ACC112 (cell line): ENCODE measurements at regions not wholly inside any gene's neighbourhood (a gene's known extent, or its start where the extent isn't known, plus 50 kb on each side); places are given as distances from the start of the nearest gene placed in this dataset.

Source experiments
- H2AFZ ChIP-seq: fragments of 200-600 bp; sonication (generic); one replicate; pipeline ENCODE4 v1.6.0; 2017; ENCODE audit warnings: antibody characterized with exemption, low read length; ENCODE audit not compliant: unreplicated experiment
- H3K27ac ChIP-seq: fragments of 200-600 bp; sonication (generic); 2 replicates; pipeline ENCODE4 v1.5.1; 2014; ENCODE audit warnings: low read depth, mild to moderate bottlenecking, antibody characterized with exemption, low read length, moderate library complexity
- H3K27me3 ChIP-seq: fragments of 200-600 bp; sonication (generic); 2 replicates; pipeline ENCODE4 v1.6.1; 2014; ENCODE audit warnings: mild to moderate bottlenecking, antibody characterized with exemption, low read length, moderate library complexity, mixed read lengths; ENCODE audit not compliant: insufficient read depth
- H3K36me3 ChIP-seq: fragments of 200-600 bp; sonication (generic); 2 replicates; pipeline ENCODE4 v1.6.1; 2016; ENCODE audit warnings: mild to moderate bottlenecking, antibody characterized with exemption, low read length, moderate library complexity, mixed read lengths; ENCODE audit not compliant: insufficient read depth
- H3K4me1 ChIP-seq: fragments of 200-600 bp; sonication (generic); one replicate; pipeline ENCODE4 v1.6.1; 2016; ENCODE audit warnings: low read length, mixed read lengths; ENCODE audit not compliant: insufficient read depth, unreplicated experiment, control insufficient read depth
- H3K4me3 ChIP-seq: fragments of 200-600 bp; sonication (generic); 2 replicates; pipeline ENCODE4 v1.5.1; 2014; ENCODE audit warnings: mild to moderate bottlenecking, low read depth, low read length
- H3K79me2 ChIP-seq: fragments of 200-600 bp; sonication (generic); one replicate; pipeline ENCODE4 v1.6.0; 2016; ENCODE audit warnings: low read length; ENCODE audit not compliant: control insufficient read depth, unreplicated experiment, insufficient read depth

GRCh38 chr9:113771199-113771598 lies 104.9 kb upstream of the ZNF618 start:
- Histone ChIP-seq H3K79me2 (no peaks in the 10 kb centered on the region), H3K4me3 (no peak overlapping the region), H2AFZ (no peak overlapping the region), H3K36me3 (no peaks in the 10 kb centered on the region), H3K27ac (no peak overlapping the region; the same call in 1 of the 2 replicates), H3K4me1 (peaks cover 20% of the 10 kb centered on the region), H3K27me3 (peaks cover 20% of the 10 kb centered on the region)

- Histone ChIP-seq H3K27ac (peak overlapping the region; percentile 62), H3K4me3 (no peak overlapping the region), H3K79me2 (no peaks in the 10 kb centered on the region), H2AFZ (no peak overlapping the region), H3K4me1 (peaks cover 20% of the 10 kb centered on the region), H3K27me3 (peaks cover 20% of the 10 kb centered on the region; the same call in 1 of the 2 replicates), H3K36me3 (no peaks in the 10 kb centered on the region)
Measured at GRCh38 chr9:113772121-113772810, 103.8 kb upstream of the ZNF618 start.

GRCh38 chr9:113774963-113775362 lies 101.1 kb upstream of the ZNF618 start:
- H3K36me3 ChIP-seq: no peaks in the 10 kb centered on the region
- H3K4me3 ChIP-seq: no peak overlapping the region
- H3K27me3 ChIP-seq: peaks cover 11% of the 10 kb centered on the region; the same call in 1 of the 2 replicates
- no peak overlapping the region for H3K27ac ChIP-seq
- H3K4me1 ChIP-seq: peaks cover 20% of the 10 kb centered on the region
- no peak overlapping the region for H2AFZ ChIP-seq
- no peaks in the 10 kb centered on the region for H3K79me2 ChIP-seq

- Histone ChIP-seq H3K36me3 (no peaks in the 10 kb centered on the region), H3K79me2 (no peaks in the 10 kb centered on the region), H3K27me3 (peaks cover 11% of the 10 kb centered on the region; the same call in 1 of the 2 replicates), H3K4me3 (no peak overlapping the region), H3K4me1 (peaks cover 20% of the 10 kb centered on the region), H2AFZ (no peak overlapping the region), H3K27ac (no peak overlapping the region)
Measured at GRCh38 chr9:113775749-113776148, 100.4 kb upstream of the ZNF618 start.

GRCh38 chr9:113776194-113776593 lies 99.9 kb upstream of the ZNF618 start:
- Histone ChIP-seq H3K36me3 (no peaks in the 10 kb centered on the region), H3K27ac (no peak overlapping the region), H3K79me2 (no peaks in the 10 kb centered on the region), H3K4me3 (no peak overlapping the region), H2AFZ (no peak overlapping the region), H3K4me1 (peaks cover 19% of the 10 kb centered on the region), H3K27me3 (peaks cover 12% of the 10 kb centered on the region; the same call in 1 of the 2 replicates)

- H3K79me2 ChIP-seq: no peaks in the 10 kb centered on the region
- peaks cover 35% of the 10 kb centered on the region for H3K27me3 ChIP-seq
- H2AFZ ChIP-seq: no peak overlapping the region
- no peak overlapping the region for H3K4me3 ChIP-seq
- no peaks in the 10 kb centered on the region for H3K4me1 ChIP-seq
- no peak overlapping the region for H3K27ac ChIP-seq
- no peaks in the 10 kb centered on the region for H3K36me3 ChIP-seq
Measured at GRCh38 chr9:113781381-113781780, 94.7 kb upstream of the ZNF618 start.

GRCh38 chr9:113781896-113782295 lies 94.2 kb upstream of the ZNF618 start:
- Histone ChIP-seq H3K4me3 (no peak overlapping the region), H3K79me2 (no peaks in the 10 kb centered on the region), H3K4me1 (no peaks in the 10 kb centered on the region), H3K27me3 (peaks cover 36% of the 10 kb centered on the region), H2AFZ (no peak overlapping the region), H3K36me3 (no peaks in the 10 kb centered on the region), H3K27ac (no peak overlapping the region)

GRCh38 chr9:113783475-113783874 lies 92.6 kb upstream of the ZNF618 start:
- Histone ChIP-seq H3K79me2 (no peaks in the 10 kb centered on the region), H3K36me3 (no peaks in the 10 kb centered on the region), H3K27ac (no peak overlapping the region), H3K4me1 (no peaks in the 10 kb centered on the region), H3K4me3 (no peak overlapping the region), H2AFZ (no peak overlapping the region), H3K27me3 (peaks cover 46% of the 10 kb centered on the region)

GRCh38 chr9:113785334-113785733 lies 90.8 kb upstream of the ZNF618 start:
- H3K27me3 ChIP-seq: peaks cover 65% of the 10 kb centered on the region
- H3K79me2 ChIP-seq: no peaks in the 10 kb centered on the region
- H3K4me1 ChIP-seq: no peaks in the 10 kb centered on the region
- H3K4me3 ChIP-seq: no peak overlapping the region
- no peaks in the 10 kb centered on the region for H3K36me3 ChIP-seq
- no peak overlapping the region for H2AFZ ChIP-seq
- H3K27ac ChIP-seq: no peak overlapping the region

GRCh38 chr9:113786071-113786470 lies 90.0 kb upstream of the ZNF618 start:
- H2AFZ ChIP-seq: no peak overlapping the region
- no peak overlapping the region for H3K27ac ChIP-seq
- no peaks in the 10 kb centered on the region for H3K36me3 ChIP-seq
- H3K27me3 ChIP-seq: peaks cover 72% of the 10 kb centered on the region
- H3K4me3 ChIP-seq: no peak overlapping the region
- no peaks in the 10 kb centered on the region for H3K4me1 ChIP-seq
- no peaks in the 10 kb centered on the region for H3K79me2 ChIP-seq

GRCh38 chr9:113787871-113788270 lies 88.2 kb upstream of the ZNF618 start:
- H3K27ac ChIP-seq: no peak overlapping the region
- H3K79me2 ChIP-seq: no peaks in the 10 kb centered on the region
- no peak overlapping the region for H2AFZ ChIP-seq
- H3K36me3 ChIP-seq: no peaks in the 10 kb centered on the region
- H3K4me3 ChIP-seq: no peak overlapping the region
- H3K27me3 ChIP-seq: peaks cover 73% of the 10 kb centered on the region
- no peaks in the 10 kb centered on the region for H3K4me1 ChIP-seq
